ENCODE measurements at regions not wholly inside any gene's neighbourhood (a gene's known extent, or its start where the extent isn't known, plus 50 kb on each side); places are given as distances from the start of the nearest gene placed in this dataset.

GRCh38 chr2:111695441-111696007 lies 188.5 kb downstream of the ANAPC1 start:
- DNase-seq (ENCODE audit: low spot score): no peak

- no peak for DNase-seq (ENCODE audit: low spot score)
These were observed 187.8 kb downstream of the ANAPC1 start for GRCh38 chr2:111696226-111696625.

- no peak for DNase-seq (ENCODE audit: low spot score)
These were observed 186.4 kb downstream of the ANAPC1 start for GRCh38 chr2:111697560-111697959.

- no peak for DNase-seq (ENCODE audit: low spot score)
These were observed 185.9 kb downstream of the ANAPC1 start for GRCh38 chr2:111698089-111698488.

- peak; percentile 96 for DNase-seq (ENCODE audit: low spot score)
These were observed 185.0 kb downstream of the ANAPC1 start for GRCh38 chr2:111698743-111699554.

GRCh38 chr2:111701266-111701665 lies 182.7 kb downstream of the ANAPC1 start:
- DNase-seq (ENCODE audit: low spot score): no peak

GRCh38 chr2:111701798-111702118 lies 182.2 kb downstream of the ANAPC1 start:
- DNase-seq (ENCODE audit: low spot score): no peak

- DNase-seq (ENCODE audit: low spot score): peak; percentile 68
These were observed 181.7 kb downstream of the ANAPC1 start for GRCh38 chr2:111702119-111702803.

- no peak for DNase-seq (ENCODE audit: low spot score)
These were observed 181.2 kb downstream of the ANAPC1 start for GRCh38 chr2:111702804-111703196.

GRCh38 chr2:111703759-111704158 lies 180.2 kb downstream of the ANAPC1 start:
- no peak for DNase-seq (ENCODE audit: low spot score)

- DNase-seq (ENCODE audit: low spot score): peak; percentile 38
These were observed 179.7 kb downstream of the ANAPC1 start for GRCh38 chr2:111704246-111704645.

- no peak for DNase-seq (ENCODE audit: low spot score)
These were observed 178.8 kb downstream of the ANAPC1 start for GRCh38 chr2:111705239-111705638.

GRCh38 chr2:111705711-111706336 lies 178.2 kb downstream of the ANAPC1 start:
- peak; percentile 31 for DNase-seq (ENCODE audit: low spot score)

- no peak for DNase-seq (ENCODE audit: low spot score)
These were observed 177.5 kb downstream of the ANAPC1 start for GRCh38 chr2:111706481-111707001.

GRCh38 chr2:111707700-111708099 lies 176.3 kb downstream of the ANAPC1 start:
- no peak for DNase-seq (ENCODE audit: low spot score)

GRCh38 chr2:111708476-111709180 lies 175.4 kb downstream of the ANAPC1 start:
- DNase-seq (ENCODE audit: low spot score): no peak

- DNase-seq (ENCODE audit: low spot score): no peak
These were observed 174.7 kb downstream of the ANAPC1 start for GRCh38 chr2:111709321-111709720.

- DNase-seq (ENCODE audit: low spot score): no peak
These were observed 173.9 kb downstream of the ANAPC1 start for GRCh38 chr2:111710085-111710484.

- DNase-seq (ENCODE audit: low spot score): no peak
These were observed 173.4 kb downstream of the ANAPC1 start for GRCh38 chr2:111710613-111711012.

GRCh38 chr2:111711270-111711669 lies 172.7 kb downstream of the ANAPC1 start:
- DNase-seq (ENCODE audit: low spot score): no peak

GRCh38 chr2:111712361-111712760 lies 171.6 kb downstream of the ANAPC1 start:
- no peak for DNase-seq (ENCODE audit: low spot score)

GRCh38 chr2:111712940-111713515 lies 171.0 kb downstream of the ANAPC1 start:
- DNase-seq (ENCODE audit: low spot score): no peak
